ENCODE measurements at regions not wholly inside any gene's neighbourhood (a gene's known extent, or its start where the extent isn't known, plus 50 kb on each side); places are given as distances from the start of the nearest gene placed in this dataset.

GRCh38 chr17:79314617-79315357 is 240.2 kb downstream of the ENGASE start:
- no peaks in the 10 kb centered on the region for H3K9me3 ChIP-seq
- no peaks in the 10 kb centered on the region for H3K36me3 ChIP-seq
- no peaks in the 10 kb centered on the region for H3K4me1 ChIP-seq
- no peak overlapping the region for H3K27ac ChIP-seq
- no peak overlapping the region for H3K4me3 ChIP-seq
- intact Hi-C loops (cut with DNase I), result no loop called here
- no peak for DNase-seq
- H3K27me3 ChIP-seq (ENCODE audit: low read depth), result peaks cover 47% of the 10 kb centered on the region
- TF ChIP-seq, protein P1, sequence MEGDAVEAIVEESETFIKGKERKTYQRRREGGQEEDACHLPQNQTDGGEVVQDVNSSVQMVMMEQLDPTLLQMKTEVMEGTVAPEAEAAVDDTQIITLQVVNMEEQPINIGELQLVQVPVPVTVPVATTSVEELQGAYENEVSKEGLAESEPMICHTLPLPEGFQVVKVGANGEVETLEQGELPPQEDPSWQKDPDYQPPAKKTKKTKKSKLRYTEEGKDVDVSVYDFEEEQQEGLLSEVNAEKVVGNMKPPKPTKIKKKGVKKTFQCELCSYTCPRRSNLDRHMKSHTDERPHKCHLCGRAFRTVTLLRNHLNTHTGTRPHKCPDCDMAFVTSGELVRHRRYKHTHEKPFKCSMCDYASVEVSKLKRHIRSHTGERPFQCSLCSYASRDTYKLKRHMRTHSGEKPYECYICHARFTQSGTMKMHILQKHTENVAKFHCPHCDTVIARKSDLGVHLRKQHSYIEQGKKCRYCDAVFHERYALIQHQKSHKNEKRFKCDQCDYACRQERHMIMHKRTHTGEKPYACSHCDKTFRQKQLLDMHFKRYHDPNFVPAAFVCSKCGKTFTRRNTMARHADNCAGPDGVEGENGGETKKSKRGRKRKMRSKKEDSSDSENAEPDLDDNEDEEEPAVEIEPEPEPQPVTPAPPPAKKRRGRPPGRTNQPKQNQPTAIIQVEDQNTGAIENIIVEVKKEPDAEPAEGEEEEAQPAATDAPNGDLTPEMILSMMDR (IDR thresholded peaks at IDR 0.05), result no peak
- ATAC-seq, result no peak

- peaks cover 39% of the 10 kb centered on the region for H3K27me3 ChIP-seq (ENCODE audit: low read depth)
- DNase-seq, result no peak
- intact Hi-C loops (cut with DNase I), result no loop called here
Measured at GRCh38 chr17:79311373-79311772, 236.7 kb downstream of the ENGASE start.

GRCh38 chr17:79306424-79307318 is 232.0 kb downstream of the ENGASE start:
- DNase-seq (no peak), ATAC-seq (peak; percentile 72 to 87)
- no peak overlapping the region for H3K4me3 ChIP-seq
- H3K9me3 ChIP-seq, result no peaks in the 10 kb centered on the region
- H3K27ac ChIP-seq, result no peak overlapping the region
- H3K4me1 ChIP-seq, result peaks cover 10% of the 10 kb centered on the region
- H3K27me3 ChIP-seq (ENCODE audit: low read depth), result peaks cover 39% of the 10 kb centered on the region
- TF ChIP-seq, protein P1 (IDR thresholded peaks at IDR 0.05), result no peak
- intact Hi-C loops (cut with DNase I), result no loop called here
- H3K36me3 ChIP-seq, result no peaks in the 10 kb centered on the region

More at GRCh38 chr17:79311373-79311772, 236.7 kb downstream of the ENGASE start:
- Histone ChIP-seq H3K4me1 (peaks cover 4% of the 10 kb centered on the region), H3K9me3 (no peaks in the 10 kb centered on the region), H3K36me3 (no peaks in the 10 kb centered on the region), H3K4me3 (no peak overlapping the region), H3K27ac (no peak overlapping the region)
- TF ChIP-seq, protein P1 (IDR thresholded peaks at IDR 0.05), result no peak
- no peak for ATAC-seq

DNA sequence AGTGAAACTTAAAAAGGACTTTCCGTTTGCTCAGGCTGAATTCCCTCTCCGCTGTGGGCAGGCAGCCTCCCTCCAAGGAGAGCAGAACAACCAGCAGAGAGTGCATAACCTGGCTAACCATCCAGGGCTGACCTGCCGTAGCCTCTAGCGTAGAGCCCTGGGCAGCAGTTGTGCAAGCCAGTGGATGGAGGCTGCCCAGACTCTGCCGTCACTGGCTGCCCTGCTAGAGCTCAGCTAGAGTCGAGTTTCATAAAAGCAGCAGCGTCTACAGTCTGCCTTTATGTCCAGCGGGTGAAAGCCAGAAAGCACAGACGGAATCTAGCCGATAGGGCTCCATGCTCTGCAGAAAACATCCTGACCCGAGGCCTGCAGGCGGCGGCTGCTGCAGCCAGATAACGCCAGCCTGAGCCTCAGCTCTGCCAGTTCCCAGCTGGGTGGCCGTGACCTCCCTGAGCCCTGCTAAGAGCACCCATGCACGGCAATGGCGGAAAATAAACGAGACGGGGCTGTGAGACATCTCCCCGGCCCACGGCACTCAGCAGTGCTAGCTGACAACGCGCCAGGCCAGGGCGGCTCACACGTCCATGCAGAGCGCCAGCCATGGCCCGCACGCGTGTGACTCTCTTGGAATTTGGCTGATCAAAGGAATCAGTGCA is 231.3 kb downstream of the ENGASE start:
- no peak overlapping the region for H3K4me3 ChIP-seq
- no peak overlapping the region for H3K27ac ChIP-seq
- no peak for DNase-seq
- intact Hi-C loops (cut with DNase I), result no loop called here
- H3K4me1 ChIP-seq, result peaks cover 10% of the 10 kb centered on the region
- peak in 1 of 2 donors; percentile 40 for ATAC-seq
- TF ChIP-seq, protein P1 (IDR thresholded peaks at IDR 0.05), result no peak
- H3K9me3 ChIP-seq, result no peaks in the 10 kb centered on the region
- H3K36me3 ChIP-seq, result no peaks in the 10 kb centered on the region
- peaks cover 46% of the 10 kb centered on the region for H3K27me3 ChIP-seq (ENCODE audit: low read depth)

- Histone ChIP-seq H3K36me3 (no peaks in the 10 kb centered on the region), H3K27ac (no peak overlapping the region)
- TF ChIP-seq, protein P1 (IDR thresholded peaks at IDR 0.05), result no peak
Measured at GRCh38 chr17:79305376-79305767, 230.7 kb downstream of the ENGASE start.

More at GRCh38 chr17:79305376-79305767, 230.7 kb downstream of the ENGASE start:
- H3K4me1 ChIP-seq, result peaks cover 10% of the 10 kb centered on the region
- ATAC-seq (no peak), DNase-seq (no peak)
- peaks cover 48% of the 10 kb centered on the region for H3K27me3 ChIP-seq (ENCODE audit: low read depth)
- no peak overlapping the region for H3K4me3 ChIP-seq
- H3K9me3 ChIP-seq, result no peaks in the 10 kb centered on the region
- intact Hi-C loops (cut with DNase I), result no loop called here

All from lower lobe of right lung (tissue), 2 donors.